ENCODE measurements at regions not wholly inside any gene's neighbourhood (a gene's known extent, or its start where the extent isn't known, plus 50 kb on each side); places are given as distances from the start of the nearest gene placed in this dataset.
"Not testable (repeated sequence)": the region's sequence is repeated elsewhere in the genome, so short reads cannot be mapped to it uniquely, and the experiment has no call there.

DNA sequence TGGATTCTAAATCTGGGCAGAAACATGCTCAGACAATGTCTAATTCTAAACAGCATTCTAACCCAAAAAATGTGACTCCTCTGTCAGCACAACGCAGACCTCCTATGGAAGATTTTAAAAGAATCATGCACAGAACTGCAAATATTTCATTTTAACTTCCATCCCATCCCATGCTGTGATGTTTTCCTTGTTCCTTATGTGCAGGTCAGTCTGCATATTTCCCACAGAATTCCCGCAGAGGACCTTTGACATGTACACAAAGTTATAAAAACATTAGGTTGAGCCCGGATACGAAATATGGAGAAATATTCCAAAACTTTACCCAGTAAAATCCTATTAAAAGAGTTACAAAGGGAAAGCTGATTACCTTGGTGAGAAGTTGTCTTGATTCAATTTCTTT, 467.1 kb upstream of the EPHA7 start:
- no peak overlapping the region for H3K9ac ChIP-seq (ENCODE audit: low read length)
- H3K27me3 ChIP-seq (ENCODE audit: control insufficient read depth, insufficient read depth, low read length) = no peaks in the 10 kb centered on the region
- H3K4me1 ChIP-seq (ENCODE audit: control insufficient read depth, insufficient read depth, low read length) = no peaks in the 10 kb centered on the region
- no peak overlapping the region for H3K4me3 ChIP-seq (ENCODE audit: low read length)
- no peaks in the 10 kb centered on the region for H3K36me3 ChIP-seq (ENCODE audit: control insufficient read depth, insufficient read depth, low read length)
- H3K27ac ChIP-seq (ENCODE audit: low read depth, low read length) = no peak overlapping the region

- Histone ChIP-seq H3K27me3 (ENCODE audit: control insufficient read depth, insufficient read depth, low read length) (no peaks in the 10 kb centered on the region), H3K4me3 (ENCODE audit: low read length) (no peak overlapping the region), H3K9ac (ENCODE audit: low read length) (no peak overlapping the region), H3K4me1 (ENCODE audit: control insufficient read depth, insufficient read depth, low read length) (no peaks in the 10 kb centered on the region), H3K27ac (ENCODE audit: low read depth, low read length) (no peak overlapping the region), H3K36me3 (ENCODE audit: control insufficient read depth, insufficient read depth, low read length) (no peaks in the 10 kb centered on the region)
Observed at GRCh38 chr6:93859971-93860370, 440.6 kb upstream of the EPHA7 start.

GRCh38 chr6:93858213-93858612, 438.9 kb upstream of the EPHA7 start:
- Histone ChIP-seq H3K36me3 (ENCODE audit: control insufficient read depth, insufficient read depth, low read length) (no peaks in the 10 kb centered on the region), H3K27ac (ENCODE audit: low read depth, low read length) (no peak overlapping the region), H3K27me3 (ENCODE audit: control insufficient read depth, insufficient read depth, low read length) (no peaks in the 10 kb centered on the region), H3K9ac (ENCODE audit: low read length) (no peak overlapping the region), H3K4me3 (ENCODE audit: low read length) (no peak overlapping the region), H3K4me1 (ENCODE audit: control insufficient read depth, insufficient read depth, low read length) (no peaks in the 10 kb centered on the region)

DNA sequence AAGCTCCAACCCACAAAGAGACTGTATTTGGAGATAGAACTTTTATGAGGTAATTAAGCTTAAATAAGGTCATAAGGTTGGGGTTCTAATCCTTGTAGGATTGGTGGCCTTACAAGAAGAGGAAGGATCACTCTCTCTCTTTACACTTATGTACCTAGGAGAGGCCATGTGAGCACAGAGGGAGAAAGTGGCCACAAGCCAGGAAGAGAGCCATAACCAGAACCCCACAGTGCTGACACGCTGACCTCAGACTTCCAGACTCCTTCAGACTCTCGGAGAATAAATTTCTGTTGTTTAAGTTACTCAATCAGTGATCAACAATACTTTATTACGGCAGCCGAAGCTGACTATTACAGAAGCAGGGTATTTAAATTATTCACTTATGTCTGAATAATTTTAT, 430.5 kb upstream of the EPHA7 start:
- Histone ChIP-seq H3K4me3 (ENCODE audit: low read length) (no peak overlapping the region), H3K4me1 (ENCODE audit: control insufficient read depth, insufficient read depth, low read length) (no peaks in the 10 kb centered on the region), H3K36me3 (ENCODE audit: control insufficient read depth, insufficient read depth, low read length) (no peaks in the 10 kb centered on the region), H3K27me3 (ENCODE audit: control insufficient read depth, insufficient read depth, low read length) (no peaks in the 10 kb centered on the region), H3K9ac (ENCODE audit: low read length) (no peak overlapping the region), H3K27ac (ENCODE audit: low read depth, low read length) (no peak overlapping the region)

GRCh38 chr6:93848031-93848742, 428.8 kb upstream of the EPHA7 start:
- Histone ChIP-seq H3K4me3 (ENCODE audit: low read length) (no peak overlapping the region), H3K36me3 (ENCODE audit: control insufficient read depth, insufficient read depth, low read length) (no peaks in the 10 kb centered on the region), H3K27ac (ENCODE audit: low read depth, low read length) (no peak overlapping the region), H3K27me3 (ENCODE audit: control insufficient read depth, insufficient read depth, low read length) (no peaks in the 10 kb centered on the region), H3K9ac (ENCODE audit: low read length) (no peak overlapping the region), H3K4me1 (ENCODE audit: control insufficient read depth, insufficient read depth, low read length) (no peaks in the 10 kb centered on the region)

- no peaks in the 10 kb centered on the region for H3K27me3 ChIP-seq (ENCODE audit: control insufficient read depth, insufficient read depth, low read length)
- no peaks in the 10 kb centered on the region for H3K36me3 ChIP-seq (ENCODE audit: control insufficient read depth, insufficient read depth, low read length)
- no peak overlapping the region for H3K4me3 ChIP-seq (ENCODE audit: low read length)
- H3K9ac ChIP-seq (ENCODE audit: low read length) = no peak overlapping the region
- H3K4me1 ChIP-seq (ENCODE audit: control insufficient read depth, insufficient read depth, low read length) = no peaks in the 10 kb centered on the region
- H3K27ac ChIP-seq (ENCODE audit: low read depth, low read length) = no peak overlapping the region
Observed at GRCh38 chr6:93842178-93842577, 422.8 kb upstream of the EPHA7 start.

DNA sequence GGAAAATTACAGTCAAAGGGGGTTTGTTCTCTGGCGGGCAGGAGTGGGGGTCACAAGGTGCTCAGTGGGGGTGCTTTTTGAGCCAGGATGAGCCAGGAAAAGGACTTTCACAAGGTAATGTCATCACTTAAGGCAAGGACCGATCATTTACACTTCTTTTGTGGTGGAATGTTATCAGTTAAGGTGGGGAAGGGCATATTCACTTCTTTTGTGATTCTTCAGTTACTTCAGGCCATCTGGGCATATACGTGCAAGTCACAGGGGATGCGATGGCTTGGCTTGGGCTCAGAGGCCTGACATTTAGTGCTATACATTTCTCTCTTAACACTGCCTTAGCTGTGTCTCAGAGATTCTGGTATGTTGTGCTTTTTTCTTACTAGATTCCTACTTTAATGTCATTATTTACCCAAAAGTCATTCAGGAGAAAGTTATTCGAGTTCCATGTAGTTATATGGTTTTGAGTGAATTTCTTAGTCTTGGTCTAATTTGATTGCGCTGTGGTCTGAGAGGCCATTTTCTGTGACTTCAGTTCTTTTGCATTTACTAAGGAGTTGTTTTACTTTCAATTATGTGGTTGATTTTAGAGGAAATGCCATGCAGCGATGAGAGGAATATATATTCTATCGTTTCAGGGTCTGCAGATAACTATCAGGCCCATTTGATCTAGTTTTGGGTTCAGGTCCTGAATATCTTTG, 416.2 kb upstream of the EPHA7 start:
- not testable (repeated sequence) for H3K4me1 ChIP-seq (ENCODE audit: control insufficient read depth, insufficient read depth, low read length); H3K27ac ChIP-seq (ENCODE audit: low read depth, low read length)

DNA sequence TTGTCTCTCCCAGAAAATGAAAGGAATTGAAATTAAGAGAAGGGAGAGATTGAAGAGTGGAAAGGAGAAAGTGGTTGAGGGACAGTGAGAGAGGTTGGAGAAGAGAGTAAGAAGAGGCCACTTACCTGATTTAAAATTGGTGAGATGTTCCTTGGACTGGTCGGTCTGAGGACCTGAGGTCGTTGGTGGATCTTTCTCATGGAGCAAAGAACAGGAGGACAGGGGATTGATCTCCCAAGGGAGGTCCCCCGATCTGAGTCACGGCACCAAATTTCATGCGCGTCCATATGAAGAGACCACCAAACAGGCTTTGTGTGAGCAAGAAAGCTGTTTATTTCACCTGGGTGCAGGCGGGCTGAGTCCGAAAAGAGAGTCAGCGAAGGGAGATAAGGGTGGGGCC, 415.7 kb upstream of the EPHA7 start:
- not testable (repeated sequence) for H3K27me3 ChIP-seq (ENCODE audit: control insufficient read depth, insufficient read depth, low read length); H3K27ac ChIP-seq (ENCODE audit: low read depth, low read length); H3K4me3 ChIP-seq (ENCODE audit: low read length); H3K36me3 ChIP-seq (ENCODE audit: control insufficient read depth, insufficient read depth, low read length); H3K9ac ChIP-seq (ENCODE audit: low read length); H3K4me1 ChIP-seq (ENCODE audit: control insufficient read depth, insufficient read depth, low read length)

More for the DNA sequence above, 416.2 kb upstream of the EPHA7 start:
- H3K36me3 ChIP-seq (ENCODE audit: control insufficient read depth, insufficient read depth, low read length); H3K9ac ChIP-seq (ENCODE audit: low read length); H3K4me3 ChIP-seq (ENCODE audit: low read length); H3K27me3 ChIP-seq (ENCODE audit: control insufficient read depth, insufficient read depth, low read length): not testable (repeated sequence)

GRCh38 chr6:93833326-93833725, 414.0 kb upstream of the EPHA7 start:
- not testable (repeated sequence) for H3K27me3 ChIP-seq (ENCODE audit: control insufficient read depth, insufficient read depth, low read length); H3K9ac ChIP-seq (ENCODE audit: low read length); H3K4me1 ChIP-seq (ENCODE audit: control insufficient read depth, insufficient read depth, low read length); H3K36me3 ChIP-seq (ENCODE audit: control insufficient read depth, insufficient read depth, low read length); H3K4me3 ChIP-seq (ENCODE audit: low read length); H3K27ac ChIP-seq (ENCODE audit: low read depth, low read length)

GRCh38 chr6:93829757-93830156, 410.4 kb upstream of the EPHA7 start:
- not testable (repeated sequence) for H3K36me3 ChIP-seq (ENCODE audit: control insufficient read depth, insufficient read depth, low read length); H3K4me3 ChIP-seq (ENCODE audit: low read length); H3K4me1 ChIP-seq (ENCODE audit: control insufficient read depth, insufficient read depth, low read length); H3K27me3 ChIP-seq (ENCODE audit: control insufficient read depth, insufficient read depth, low read length); H3K9ac ChIP-seq (ENCODE audit: low read length); H3K27ac ChIP-seq (ENCODE audit: low read depth, low read length)

DNA sequence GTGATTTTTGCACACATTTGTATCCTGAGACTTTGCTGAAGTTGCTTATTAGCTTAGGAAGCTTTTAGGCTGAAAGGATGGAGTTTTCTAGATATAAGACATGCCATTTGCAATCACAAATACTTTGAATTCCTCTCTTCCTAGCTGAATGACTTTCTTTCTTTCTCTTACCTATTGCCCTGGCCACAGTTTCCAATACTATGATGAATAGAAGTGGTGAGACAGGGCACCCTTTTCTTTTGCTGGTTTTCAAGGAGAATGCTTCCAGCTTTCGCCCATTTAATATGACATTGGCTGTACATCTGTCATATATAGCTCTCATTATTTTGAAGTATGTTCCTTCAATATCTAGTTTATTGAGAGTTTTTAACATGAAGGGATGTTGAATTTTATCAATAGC, 409.6 kb upstream of the EPHA7 start:
- no peaks in the 10 kb centered on the region for H3K36me3 ChIP-seq (ENCODE audit: control insufficient read depth, insufficient read depth, low read length)
- no peak overlapping the region for H3K27ac ChIP-seq (ENCODE audit: low read depth, low read length)
- no peak overlapping the region for H3K9ac ChIP-seq (ENCODE audit: low read length)
- H3K4me1 ChIP-seq (ENCODE audit: control insufficient read depth, insufficient read depth, low read length) = no peaks in the 10 kb centered on the region
- no peaks in the 10 kb centered on the region for H3K27me3 ChIP-seq (ENCODE audit: control insufficient read depth, insufficient read depth, low read length)
- H3K4me3 ChIP-seq (ENCODE audit: low read length) = no peak overlapping the region

GRCh38 chr6:93828553-93828952, 409.2 kb upstream of the EPHA7 start:
- Histone ChIP-seq H3K27me3 (ENCODE audit: control insufficient read depth, insufficient read depth, low read length) (no peaks in the 10 kb centered on the region), H3K9ac (ENCODE audit: low read length) (no peak overlapping the region), H3K4me3 (ENCODE audit: low read length) (no peak overlapping the region), H3K4me1 (ENCODE audit: control insufficient read depth, insufficient read depth, low read length) (no peaks in the 10 kb centered on the region), H3K36me3 (ENCODE audit: control insufficient read depth, insufficient read depth, low read length) (no peaks in the 10 kb centered on the region), H3K27ac (ENCODE audit: low read depth, low read length) (no peak overlapping the region)

DNA sequence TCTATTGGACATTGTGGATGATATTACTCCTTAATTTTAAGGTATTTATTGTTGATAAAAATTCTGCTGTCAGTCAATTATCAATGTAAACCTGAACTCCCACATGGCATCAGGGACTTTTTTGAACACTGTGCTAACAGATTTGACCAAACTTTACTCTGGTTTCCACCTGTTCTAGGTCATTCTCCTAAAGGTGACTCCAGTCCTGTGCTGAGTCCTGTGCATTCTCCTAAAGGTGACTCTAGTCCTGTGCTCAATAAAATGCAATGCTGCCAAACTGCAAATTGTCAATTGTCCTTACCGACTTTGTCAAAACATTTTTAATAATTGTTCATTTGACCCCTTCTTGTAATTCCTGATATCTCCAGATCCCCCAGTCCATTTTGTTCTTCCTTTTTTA, 408.4 kb upstream of the EPHA7 start:
- no peak overlapping the region for H3K27ac ChIP-seq (ENCODE audit: low read depth, low read length)
- H3K27me3 ChIP-seq (ENCODE audit: control insufficient read depth, insufficient read depth, low read length) = no peaks in the 10 kb centered on the region
- no peak overlapping the region for H3K9ac ChIP-seq (ENCODE audit: low read length)
- no peak overlapping the region for H3K4me3 ChIP-seq (ENCODE audit: low read length)
- H3K4me1 ChIP-seq (ENCODE audit: control insufficient read depth, insufficient read depth, low read length) = no peaks in the 10 kb centered on the region
- no peaks in the 10 kb centered on the region for H3K36me3 ChIP-seq (ENCODE audit: control insufficient read depth, insufficient read depth, low read length)
